NCI-H187 treated with DMSO at 0.1 percent for 48 hours (cell line): ENCODE measurements at regions not wholly inside any gene's neighbourhood (a gene's known extent, or its start where the extent isn't known, plus 50 kb on each side); places are given as distances from the start of the nearest gene placed in this dataset.

Experiments used
- DNase-seq: peaks from one replicate; lab custom pipeline; 2025; lab: John Stamatoyannopoulos, UW

- no peak for DNase-seq
Observed at GRCh38 chr7:26600411-26600810, 264.0 kb downstream of the SKAP2 start.

- DNase-seq = peak; percentile 88
Observed at GRCh38 chr7:26603631-26604030, 260.8 kb downstream of the SKAP2 start.

GRCh38 chr7:26608402-26608801, 256.0 kb downstream of the SKAP2 start:
- no peak for DNase-seq

GRCh38 chr7:26609082-26609481, 255.3 kb downstream of the SKAP2 start:
- DNase-seq = no peak

GRCh38 chr7:26609532-26609931, 254.9 kb downstream of the SKAP2 start:
- no peak for DNase-seq

- DNase-seq = no peak
Observed at GRCh38 chr7:26612742-26613141, 251.6 kb downstream of the SKAP2 start.

- no peak for DNase-seq
Observed at GRCh38 chr7:26614503-26614902, 249.9 kb downstream of the SKAP2 start.

- no peak for DNase-seq
Observed at GRCh38 chr7:26616235-26616634, 248.2 kb downstream of the SKAP2 start.

- DNase-seq = no peak
Observed at GRCh38 chr7:26617066-26617465, 247.3 kb downstream of the SKAP2 start.
